ENCODE measurements at regions not wholly inside any gene's neighbourhood (a gene's known extent, or its start where the extent isn't known, plus 50 kb on each side); places are given as distances from the start of the nearest gene placed in this dataset.

GRCh38 chr1:38115682-38116202, 69.1 kb upstream of the POU3F1 start:
- TF ChIP-seq CTCF (IDR thresholded peaks at IDR 0.05; ENCODE audit: insufficient read depth, low read length, poor library complexity, severe bottlenecking) (no peak), EZH2phosphoT487 (conservative IDR thresholded peaks at IDR 0.05; ENCODE audit: low read length) (no peak)
